HepG2 (cell line): ENCODE measurements at regions not wholly inside any gene's neighbourhood (a gene's known extent, or its start where the extent isn't known, plus 50 kb on each side); places are given as distances from the start of the nearest gene placed in this dataset.
A peak's percentile ranks its signal among the peaks of the same experiment; 100 is the strongest.

Source experiments
- ATAC-seq: fragments of 200-7000 bp; cut with Tn5 transposase; 3 replicates; pipeline ENCODE4 v1.9.1; 2020; ENCODE audit warnings: mild to moderate bottlenecking, moderate library complexity
- BruUV-seq: library from RNA; stranded (reverse); fragments of 400-500 nt; replicated peaks from 2 replicates; lab custom pipeline; 2021; lab: Mats Ljungman, UMichigan
- CTCF ChIA-PET: fragments of 300-600 bp; formaldehyde crosslinking; extraction: SDS; loops from one replicate; lab custom pipeline; 2021; ENCODE audit warnings: low total read pairs, inconsistent platforms, low intra/inter-chr PET ratio; lab: Yijun Ruan, JAX
- POLR2A ChIA-PET: fragments of 350-600 bp; sonication (Branson Sonifier 250); formaldehyde crosslinking; loops from one replicate; lab custom pipeline; 2020; ENCODE audit warnings: antibody characterized with exemption, inconsistent platforms; lab: Yijun Ruan, JAX
- DNase-seq: peaks from one replicate; pipeline ENCODE4 v3.0.0-alpha.2; 2015; ENCODE audit warnings: low spot score
- FAIRE-seq: peaks from 3 replicates; lab custom pipeline; 2011; peaks lifted over from hg19 to GRCh38; lab: Jason Lieb, UNC
- H2AFZ ChIP-seq: one replicate; pipeline ENCODE4 v1.6.1; 2011; ENCODE audit warnings: low read length, inconsistent platforms
- H3K27ac ChIP-seq: fragments of 300-600 bp; 3 replicates; pipeline ENCODE4 v1.8.0; 2011; ENCODE audit warnings: mixed run types, mild to moderate bottlenecking, mixed read lengths, low read length, inconsistent platforms; ENCODE audit not compliant: insufficient read depth; ENCODE audit errors: extremely low read length
- H3K27me3 ChIP-seq, 2 experiments: fragments of 200-600 bp in 1 of 2; 2 replicates in 1 of 2; 3 replicates in 1 of 2; pipeline versions ENCODE4 v1.6.0 to v1.8.0; 2011; ENCODE audit warnings: low read length in 2 of 2, mild to moderate bottlenecking in 2 of 2, moderate library complexity in 2 of 2, inconsistent platforms in 1 of 2; ENCODE audit not compliant: insufficient read depth in 2 of 2, control insufficient read depth in 1 of 2
- H3K36me3 ChIP-seq, 2 experiments: fragments of 200-600 bp in 1 of 2; replicated peaks in 1 of 2; 2 replicates in 1 of 2; 3 replicates in 1 of 2; pipeline versions ENCODE4 v1.5.1 to v1.8.0; 2011; ENCODE audit warnings: low read length in 2 of 2, inconsistent platforms in 1 of 2; ENCODE audit not compliant: insufficient read depth in 2 of 2, control insufficient read depth in 1 of 2
- H3K4me1 ChIP-seq: 2 replicates; pipeline ENCODE4 v1.5.1; 2012; ENCODE audit warnings: low read length, inconsistent platforms; ENCODE audit not compliant: insufficient read depth
- H3K4me2 ChIP-seq: 2 replicates; pipeline ENCODE4 v1.6.0; 2011; ENCODE audit warnings: low read depth, low read length, inconsistent platforms
- H3K4me3 ChIP-seq, 3 experiments: fragments of 200-600 bp in 1 of 3; sonication (generic), shearing (Covaris generic) in 1 of 3; replicated peaks in 1 of 3; 2 replicates each; pipeline ENCODE4 v1.5.1; 2011 to 2016; ENCODE audit warnings: low read length in 3 of 3, inconsistent platforms in 2 of 3, low read depth in 2 of 3, mild to moderate bottlenecking in 2 of 3, control low read depth in 1 of 3, mixed read lengths in 1 of 3; ENCODE audit not compliant: insufficient read depth in 1 of 3
- H3K79me2 ChIP-seq: one replicate; pipeline ENCODE4 v1.6.1; 2011; ENCODE audit warnings: low read length, inconsistent platforms; ENCODE audit not compliant: insufficient read depth
- H3K9ac ChIP-seq: 2 replicates; pipeline ENCODE4 v1.6.0; 2011; ENCODE audit warnings: mild to moderate bottlenecking, low read depth, low read length, inconsistent platforms; ENCODE audit not compliant: insufficient read depth
- H3K9me3 ChIP-seq: 2 replicates; pipeline ENCODE4 v1.5.1; 2012; ENCODE audit warnings: mild to moderate bottlenecking, low read length
- H4K20me1 ChIP-seq: 2 replicates; pipeline ENCODE4 v1.6.0; 2011; ENCODE audit warnings: inconsistent platforms, mild to moderate bottlenecking, low read length, moderate library complexity; ENCODE audit not compliant: insufficient read depth
- EZH2 ChIP-seq: conservative IDR thresholded peaks from 2 replicates; pipeline ENCODE4 v1.6.1; 2012; ENCODE audit warnings: mild to moderate bottlenecking, low read depth, low read length, moderate library complexity
- MED13 ChIP-seq: sonication (generic); formaldehyde crosslinking; IDR thresholded peaks from 2 replicates; pipeline ENCODE4 v1.5.0; 2020; ENCODE audit warnings: missing genetic modification reagents
- MEIS2 ChIP-seq: sonication (generic); formaldehyde crosslinking; IDR thresholded peaks from 2 replicates; pipeline ENCODE4 v1.9.0; 2021; ENCODE audit warnings: mild to moderate bottlenecking, missing genetic modification reagents
- NCOR1 ChIP-seq: fragments of 200-600 bp; sonication (generic); IDR thresholded peaks from 2 replicates; pipeline ENCODE4 v1.7.0; 2017; ENCODE audit warnings: antibody characterized with exemption, low read length, borderline replicate concordance
- NFKBIZ ChIP-seq: IDR thresholded peaks from 2 replicates; pipeline ENCODE4 v1.6.1; 2018; ENCODE audit warnings: missing genetic modification reagents, missing compliant biosample characterization
- SRSF9 ChIP-seq: fragments of 200-400 bp; formaldehyde crosslinking; IDR thresholded peaks from 2 replicates; pipeline ENCODE4 v1.6.1; 2018; ENCODE audit warnings: borderline replicate concordance, mild to moderate bottlenecking, low read depth, low read length; ENCODE audit not compliant: insufficient read depth, poor library complexity, severe bottlenecking
- ZMAT3 ChIP-seq: sonication (generic); formaldehyde crosslinking; conservative IDR thresholded peaks from 2 replicates; pipeline ENCODE4 v1.7.0; 2021; ENCODE audit warnings: missing genetic modification reagents
- ZNF263 ChIP-seq: sonication (generic); formaldehyde crosslinking; IDR thresholded peaks from 2 replicates; pipeline ENCODE4 v1.4.0; 2020; ENCODE audit warnings: missing genetic modification reagents
- WGBS: methylation state at CpG from one replicate; pipeline ENCODE4 v1.1.6; 2017; ENCODE audit warnings: low lambda C conversion rate; 5-methylcytosine and 5-hydroxymethylcytosine counted together
- in situ Hi-C: cut with HindIII; loops from 2 replicates; pipeline ENCODE4 v1.10.0; 2017; ENCODE audit warnings: low pct_unique_long_range_greater_than_20kb; ENCODE audit not compliant: extremely low pct_ligation_motif_present
- intact Hi-C: fragments of 100-400 bp; cut with micrococcal nuclease; formaldehyde crosslinking; loops from one replicate; pipeline ENCODE4 v1.10.0; 2022; ENCODE audit not compliant: unreplicated experiment

- TF ChIP-seq ZMAT3 (CRISPR knock-in tag) (no peak), MED13 (CRISPR knock-in tag) (no peak), MEIS2 (no peak), SRSF9 (no peak), NCOR1 (no peak)
- TF ChIP-seq, all 625 proteins: peak for 0
Observed at GRCh38 chr6:21665110-21665391, 71.5 kb downstream of the SOX4 start (continued).

- Histone ChIP-seq H3K4me1 (no peaks in the 10 kb centered on the region), H3K4me2 (no peak overlapping the region), H2AFZ (no peak overlapping the region), H3K27ac (no peak overlapping the region), H3K9ac (no peak overlapping the region), H3K36me3 (no peaks in the 10 kb centered on the region), H3K4me3 (no peak overlapping the region), H3K27me3 (peaks cover 16 to 54% of the 10 kb centered on the region in 2 experiments), H3K9me3 (no peaks in the 10 kb centered on the region), H4K20me1 (no peaks in the 10 kb centered on the region; the same call in 1 of the 2 replicates), H3K79me2 (no peaks in the 10 kb centered on the region)
- intact Hi-C loops: no loop called here
- ChIA-PET POLR2A (no interaction called here), CTCF (no interaction called here)
- ATAC-seq: peak; percentile 34
- no peak for DNase-seq
- TF ChIP-seq ZNF263: peak; percentile 79
- TF ChIP-seq EZH2: peak; percentile 7; the same call in 1 of the 2 replicates
- no peak for TF ChIP-seq NFKBIZ (CRISPR knock-in tag)
- FAIRE-seq: no peak
- no TSS peak for BruUV-seq
- in situ Hi-C loops: no loop called here
- WGBS: 14% methylated on average over 34 of the region's 37 CpGs
Observed at GRCh38 chr6:21665392-21666200, 72.0 kb downstream of the SOX4 start.
